A673 (cell line): ENCODE measurements at regions not wholly inside any gene's neighbourhood (a gene's known extent, or its start where the extent isn't known, plus 50 kb on each side); places are given as distances from the start of the nearest gene placed in this dataset.

ENCODE experiments used
- CTCF ChIP-seq: fragments of 300-800, 200-600 bp; sonication (generic); conservative IDR thresholded peaks from 2 replicates; pipeline ENCODE4 v1.5.1; 2017; ENCODE audit warnings: low read depth, mild to moderate bottlenecking, antibody characterized with exemption, low read length, moderate library complexity, mixed read lengths
- EZH2 ChIP-seq: fragments of 200-600 bp; sonication (generic); IDR thresholded peaks from 2 replicates; pipeline ENCODE4 v1.6.1; 2017; ENCODE audit warnings: borderline replicate concordance, low read depth, mild to moderate bottlenecking, mixed read lengths, antibody characterized with exemption, low read length; ENCODE audit not compliant: poor library complexity, severe bottlenecking

GRCh38 chr5:90182726-90183125 is 226.8 kb downstream of the CETN3 start:
- TF ChIP-seq CTCF (no peak), EZH2 (no peak)
